ENCODE measurements at regions not wholly inside any gene's neighbourhood (a gene's known extent, or its start where the extent isn't known, plus 50 kb on each side); places are given as distances from the start of the nearest gene placed in this dataset.
"Not testable (repeated sequence)": the region's sequence is repeated elsewhere in the genome, so short reads cannot be mapped to it uniquely, and the experiment has no call there.

DNA sequence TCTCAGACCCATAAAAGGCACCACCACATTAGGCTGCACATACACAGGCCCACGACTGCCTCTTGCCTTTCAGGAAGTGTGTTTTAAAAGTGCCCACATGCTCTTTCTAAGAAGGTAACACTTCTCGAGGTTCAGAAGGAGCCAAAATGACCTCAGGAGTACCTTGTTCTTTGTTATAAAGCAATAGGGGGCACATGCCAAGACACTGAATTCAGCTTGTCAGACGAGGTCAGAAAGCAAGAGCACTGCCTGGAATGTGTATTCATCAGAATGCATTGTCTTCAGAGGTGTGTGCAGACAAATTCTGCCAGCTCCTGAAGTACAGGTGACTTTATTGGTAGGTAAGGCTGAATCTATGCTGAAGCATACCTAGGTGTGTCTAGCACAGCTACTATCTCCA, 114.5 kb upstream of the IRX1 start:
- no peak for DNase-seq

DNA sequence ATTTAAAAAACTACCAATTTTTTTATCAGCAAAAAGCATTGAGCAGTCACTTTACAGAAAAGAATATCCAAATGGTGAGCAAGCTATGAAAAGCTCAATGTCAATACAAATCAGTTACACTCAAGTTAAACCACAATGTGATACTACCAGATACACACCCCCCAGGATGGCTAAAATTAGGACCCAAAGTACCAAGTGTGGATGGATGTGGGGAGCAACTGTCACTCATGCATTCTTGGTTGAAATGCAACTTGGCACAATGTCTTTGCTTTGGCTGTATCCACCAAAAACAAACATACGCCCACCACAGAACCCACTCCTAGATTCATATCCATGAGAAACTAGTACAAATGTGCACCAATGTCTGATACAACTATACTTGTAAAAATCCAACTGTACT, 120.0 kb upstream of the IRX1 start:
- DNase-seq: no peak

DNA sequence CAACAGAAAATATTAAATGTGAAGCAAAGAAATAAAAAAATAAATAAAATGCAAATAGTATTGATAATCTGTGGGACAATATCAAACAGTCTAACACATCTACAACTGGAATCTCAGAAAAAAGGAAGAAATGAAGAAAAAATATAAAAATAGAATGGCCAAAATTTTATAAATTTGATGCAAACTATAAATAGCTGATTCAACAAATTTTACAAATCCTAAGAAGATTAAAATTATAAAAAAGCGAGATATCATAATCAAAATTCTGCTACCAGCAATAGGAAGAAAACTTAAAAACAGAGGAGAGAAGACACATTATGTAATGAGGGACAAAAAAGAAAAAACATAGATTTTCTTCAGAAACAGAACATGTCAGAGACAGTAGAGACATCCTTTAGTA, 129.2 kb upstream of the IRX1 start:
- DNase-seq: no peak

DNA sequence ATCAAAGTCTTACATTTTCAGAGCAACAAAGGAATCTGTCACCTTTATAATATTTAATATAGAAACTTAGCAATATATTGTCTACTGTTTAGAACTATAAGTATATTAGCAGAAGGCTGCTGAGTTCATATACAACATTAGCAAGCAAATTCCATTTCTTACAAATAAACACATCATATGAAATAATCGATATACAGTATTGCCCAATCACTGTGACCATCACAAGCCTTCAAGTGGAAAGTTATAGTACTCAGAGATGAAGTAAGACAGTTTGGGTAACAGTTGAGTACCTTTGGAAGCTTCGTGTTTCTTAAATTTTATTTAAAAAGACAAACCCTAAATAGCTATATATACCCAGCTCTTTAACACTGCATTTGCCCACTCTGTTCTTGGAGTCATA, 135.2 kb upstream of the IRX1 start:
- DNase-seq: no peak

DNA sequence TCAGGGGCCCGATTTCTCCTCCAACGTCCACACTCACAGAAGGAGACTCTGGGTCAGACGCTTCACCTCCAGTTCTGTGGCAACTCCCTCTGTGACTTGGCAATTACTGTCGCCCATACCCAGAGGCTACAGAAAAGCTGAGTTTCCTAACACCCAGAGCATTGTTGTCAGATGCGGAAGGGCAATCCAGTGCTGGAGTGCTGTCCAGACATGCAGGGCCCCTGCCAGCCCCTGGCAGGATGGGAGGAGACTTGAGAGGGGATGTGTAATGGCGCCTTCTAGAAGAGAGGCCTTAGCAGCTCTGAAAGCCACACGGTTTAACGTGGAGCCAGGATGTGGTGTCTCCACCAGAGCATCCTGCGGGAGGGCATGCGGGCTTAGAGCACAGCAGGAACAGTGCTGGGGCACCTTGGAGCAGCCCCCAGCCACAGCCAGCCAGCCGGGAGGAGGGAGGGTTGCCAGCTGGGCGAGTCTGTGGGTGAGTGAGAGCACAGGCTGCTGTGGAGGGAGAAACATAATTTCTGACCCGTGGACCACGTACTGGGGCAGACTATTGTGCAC, 139.4 kb upstream of the IRX1 start:
- no peak for DNase-seq

DNA sequence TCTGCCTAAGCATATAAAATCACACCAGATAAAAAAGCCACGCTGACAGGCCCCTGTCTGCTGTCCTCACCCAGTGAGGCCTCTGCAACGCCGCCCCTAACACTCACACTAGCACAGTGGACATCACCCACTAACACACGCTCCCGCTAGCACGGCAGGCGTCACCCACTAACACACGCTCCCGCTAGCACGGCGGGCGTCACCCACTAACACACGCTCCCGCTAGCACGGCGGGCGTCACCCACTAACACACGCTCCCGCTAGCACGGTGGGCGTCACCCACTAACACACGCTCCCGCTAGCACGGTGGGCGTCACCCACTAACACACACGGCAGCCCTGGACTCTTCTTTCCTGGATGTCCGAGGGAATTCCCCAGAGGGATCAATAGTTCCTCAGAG, 141.6 kb upstream of the IRX1 start:
- not testable (repeated sequence) for DNase-seq

DNA sequence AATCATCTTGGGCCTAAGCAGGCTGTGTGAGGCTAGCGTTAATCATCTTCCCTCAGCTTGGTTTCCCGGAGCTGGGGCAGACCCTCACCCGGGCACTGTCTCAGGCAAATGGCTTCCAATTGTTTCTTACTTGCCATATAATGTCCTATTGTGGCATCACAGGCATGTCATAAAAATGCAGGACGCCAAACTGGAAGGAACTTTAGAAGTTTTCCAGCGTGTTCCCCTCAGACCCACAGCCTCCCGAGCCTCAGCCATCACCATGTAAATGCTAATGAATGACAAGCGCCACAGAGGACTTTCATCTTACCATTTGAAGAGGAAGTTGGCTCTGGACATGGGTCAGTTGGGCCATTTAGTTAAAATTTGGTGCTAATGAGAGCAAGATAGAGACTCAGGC, 143.0 kb upstream of the IRX1 start:
- no peak for DNase-seq

DNA sequence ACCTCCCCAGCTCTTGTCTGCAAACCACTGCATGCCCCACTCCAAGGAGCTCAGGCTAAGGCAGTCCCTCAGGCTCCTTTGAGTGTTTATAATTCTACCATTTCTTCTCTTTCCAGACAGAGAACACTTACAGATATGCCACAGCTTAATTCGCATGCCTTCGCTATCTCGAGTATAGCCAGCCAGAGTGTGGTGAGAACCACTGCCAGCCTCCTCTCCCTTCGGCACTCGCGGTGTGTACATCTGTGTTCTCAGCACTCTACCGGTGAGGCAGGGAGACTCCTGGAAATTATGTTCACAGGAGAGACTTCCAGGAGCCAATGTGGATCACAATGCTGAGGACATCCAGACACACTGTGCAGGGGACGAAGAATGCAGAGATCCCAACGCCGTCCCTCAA, 143.7 kb upstream of the IRX1 start:
- no peak for DNase-seq

DNA sequence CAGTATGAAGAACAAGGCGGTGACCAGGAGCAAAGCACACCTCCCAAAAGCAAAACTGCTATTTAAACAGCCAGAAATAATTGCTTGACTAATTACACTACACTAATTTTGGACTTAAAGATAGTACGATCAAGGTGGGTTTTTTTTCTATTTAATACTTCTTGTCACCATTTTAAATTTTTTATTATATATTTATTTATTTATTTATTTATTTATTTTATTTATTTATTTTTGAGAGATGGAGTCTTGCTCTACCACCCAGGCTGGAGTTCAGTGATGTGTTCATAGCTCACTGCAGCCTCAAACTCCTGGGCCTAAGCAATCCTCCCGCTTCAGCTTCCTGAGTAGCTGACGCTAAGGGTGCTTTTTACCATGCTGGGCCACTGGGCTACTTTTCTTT, 146.2 kb upstream of the IRX1 start:
- no peak for DNase-seq

DNA sequence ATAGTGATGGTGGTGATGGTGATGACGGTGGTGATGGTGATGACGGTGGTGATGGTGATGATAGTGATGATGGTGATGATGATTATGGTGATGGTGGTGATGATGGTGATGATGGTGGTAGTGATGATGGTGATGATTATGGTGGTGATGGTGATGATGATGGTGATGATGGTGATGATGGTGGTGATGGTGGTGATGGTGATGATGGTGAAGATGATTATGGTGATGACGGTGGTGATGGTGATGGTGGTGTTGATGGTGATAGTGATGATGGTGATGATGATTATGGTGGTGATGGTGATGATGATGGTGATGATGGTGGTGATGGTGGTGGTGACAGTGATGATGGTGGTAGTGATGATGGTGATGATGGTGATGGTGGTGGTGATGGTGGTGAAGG, 149.2 kb upstream of the IRX1 start:
- DNase-seq: no peak

DNA sequence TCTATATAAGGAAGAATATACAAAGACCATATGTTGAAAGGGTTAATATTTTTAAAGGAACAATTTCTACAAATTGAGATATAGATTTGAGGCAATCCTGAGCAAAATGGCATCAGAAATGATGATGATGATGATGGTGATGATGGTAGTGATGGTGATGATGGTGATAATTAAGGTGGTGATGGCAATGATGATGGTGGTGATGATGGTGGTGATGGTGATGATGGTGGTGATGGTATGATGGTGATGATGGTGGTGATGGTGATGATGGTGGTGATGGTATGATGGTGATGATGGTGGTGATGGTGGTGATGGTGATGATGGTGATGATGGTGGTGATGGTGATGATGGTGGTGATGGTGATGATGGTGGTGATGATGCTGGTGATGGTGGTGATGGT, 150.1 kb upstream of the IRX1 start:
- DNase-seq: not testable (repeated sequence)

DNA sequence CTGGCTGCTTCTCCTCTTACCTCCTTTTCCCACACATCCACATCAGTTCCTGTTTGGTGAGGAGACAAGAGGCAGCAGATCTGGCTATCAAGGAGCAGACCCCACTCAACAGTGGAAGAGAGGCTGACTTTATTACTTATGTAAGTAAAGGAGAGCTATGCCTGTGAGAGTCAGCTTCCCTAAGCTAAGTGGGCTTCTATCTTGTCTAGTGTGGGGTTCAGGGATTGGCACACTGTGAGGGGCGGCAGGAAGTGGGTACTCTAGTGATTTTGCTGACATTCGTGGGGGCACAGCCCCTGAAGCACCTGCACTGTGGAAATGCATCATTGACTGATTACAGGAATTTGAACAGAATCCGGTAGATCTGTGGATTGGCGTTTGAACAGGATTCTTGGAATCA, 163.5 kb upstream of the IRX1 start:
- DNase-seq: no peak

DNA sequence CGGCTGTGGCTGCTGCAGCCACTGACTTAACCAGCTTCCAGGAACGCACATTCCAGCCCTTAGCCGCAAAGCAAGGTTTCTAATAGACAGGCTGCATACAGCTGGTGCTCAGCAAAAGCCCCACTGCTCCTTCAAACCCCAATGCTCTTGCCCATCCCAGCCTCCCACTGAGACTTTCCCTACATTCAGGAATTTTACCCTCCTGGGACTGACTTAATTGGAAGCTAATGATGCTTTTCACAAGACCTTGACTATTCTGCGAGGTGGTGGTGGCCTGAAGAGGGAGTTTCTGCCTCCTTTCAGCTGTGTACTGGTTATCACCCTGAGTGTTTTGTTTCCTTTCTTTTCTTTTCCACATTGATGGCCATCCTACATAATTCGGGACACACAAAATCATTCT, 164.9 kb upstream of the IRX1 start:
- DNase-seq: no peak

DNA sequence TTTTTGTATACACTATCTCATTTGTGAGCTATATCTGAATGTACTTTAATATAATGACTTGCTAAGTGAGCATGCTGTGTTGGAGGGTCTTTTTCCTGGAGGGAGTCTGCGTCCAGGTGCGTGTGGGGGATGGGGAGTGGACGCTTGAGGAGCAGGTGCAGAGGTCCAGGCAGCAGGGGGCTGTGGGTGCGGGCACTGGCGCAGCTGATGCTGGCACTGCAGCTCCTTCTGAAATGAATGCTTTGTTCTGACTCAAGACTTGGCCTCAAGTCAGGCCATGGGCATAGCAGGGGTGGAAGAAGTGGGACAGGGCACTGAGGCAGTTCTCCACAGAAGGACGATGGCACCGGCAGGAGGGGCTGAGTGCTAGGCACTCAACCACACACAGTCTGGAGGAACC, 165.7 kb upstream of the IRX1 start:
- no peak for DNase-seq

DNA sequence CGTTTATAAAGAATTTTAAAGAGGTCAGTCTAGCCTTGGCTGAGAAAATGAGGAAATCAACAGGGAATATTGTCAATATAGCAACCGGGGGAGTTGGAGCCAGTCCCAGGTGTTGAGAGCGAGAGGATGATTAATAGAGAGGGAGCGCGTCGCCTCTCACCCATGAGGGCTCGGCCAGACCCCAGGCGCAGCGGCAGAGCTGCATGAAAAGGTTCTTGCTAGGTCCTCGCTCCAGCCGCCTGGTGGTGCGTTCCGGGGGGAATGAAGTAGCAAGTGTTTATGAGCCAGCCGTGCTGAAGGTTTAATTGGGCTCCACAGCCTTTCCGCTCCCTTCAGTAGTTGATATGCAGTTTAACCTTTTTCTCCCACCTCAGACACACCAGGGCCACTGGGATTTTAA, 167.3 kb upstream of the IRX1 start:
- no peak for DNase-seq

DNA sequence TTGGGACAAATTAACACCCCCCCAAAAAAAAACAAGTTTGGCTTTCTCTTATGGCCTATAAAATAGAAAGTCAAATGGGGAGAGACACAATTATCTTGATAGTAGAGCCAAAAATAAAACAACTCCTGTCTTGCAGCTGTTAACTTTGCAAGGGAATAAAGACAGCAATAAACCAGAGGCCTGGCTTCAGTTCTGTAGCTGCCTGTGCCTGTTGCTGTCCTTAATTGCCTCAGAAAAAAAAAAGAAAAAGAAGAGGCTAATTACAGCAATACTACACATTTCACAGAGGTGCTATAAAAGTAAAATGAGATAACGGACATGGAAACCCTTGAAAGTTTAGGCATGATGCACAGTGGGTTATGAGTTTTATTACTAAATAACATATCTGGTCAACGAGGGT, 170.7 kb upstream of the IRX1 start:
- no peak for DNase-seq

DNA sequence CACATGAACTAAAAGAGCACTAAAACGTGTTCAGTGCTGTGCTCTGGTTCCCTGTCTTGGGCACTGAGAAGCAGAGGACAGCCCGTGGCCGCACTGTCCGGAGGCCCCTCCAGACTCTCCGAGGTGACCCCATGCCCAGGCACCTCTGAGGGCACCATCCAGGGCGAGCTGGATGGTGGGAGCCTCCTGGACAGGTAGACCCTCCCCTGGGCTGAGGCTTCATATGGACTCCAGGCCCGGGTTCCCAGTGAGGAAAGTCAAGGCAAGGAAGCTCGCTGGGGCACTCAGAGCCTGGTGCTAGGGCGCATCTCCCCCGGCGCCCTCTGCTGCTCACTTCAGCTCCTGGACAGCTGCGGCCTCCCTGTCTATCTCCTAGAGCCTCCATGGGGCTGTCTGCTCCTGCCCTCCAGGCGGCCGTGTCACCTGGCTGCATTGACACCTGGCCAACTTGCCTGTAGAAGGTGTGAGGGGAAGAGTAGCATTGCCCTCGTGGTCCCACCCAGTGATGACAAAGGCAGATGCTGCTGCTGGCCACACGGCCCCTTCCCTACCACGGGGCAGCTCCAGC, 178.2 kb upstream of the IRX1 start:
- DNase-seq: no peak

DNA sequence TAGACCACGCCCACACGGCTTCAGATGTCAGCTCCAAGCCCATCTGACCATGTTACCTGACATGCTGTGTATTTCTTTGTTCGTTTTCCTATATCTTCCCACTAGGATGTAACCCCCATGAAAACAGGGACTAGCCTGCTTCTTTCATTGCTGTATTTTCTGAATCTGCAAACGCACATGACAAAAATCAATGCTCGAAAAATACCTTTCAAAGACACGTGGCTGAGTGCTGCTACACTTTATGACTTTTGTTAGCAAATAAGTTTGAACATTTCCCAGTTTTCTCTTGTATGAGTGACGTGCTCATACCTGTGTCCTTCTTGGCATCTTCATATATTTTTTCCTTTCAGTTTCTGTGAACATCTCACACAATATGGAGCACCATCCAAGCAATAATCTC, 181.3 kb upstream of the IRX1 start:
- DNase-seq: no peak

DNA sequence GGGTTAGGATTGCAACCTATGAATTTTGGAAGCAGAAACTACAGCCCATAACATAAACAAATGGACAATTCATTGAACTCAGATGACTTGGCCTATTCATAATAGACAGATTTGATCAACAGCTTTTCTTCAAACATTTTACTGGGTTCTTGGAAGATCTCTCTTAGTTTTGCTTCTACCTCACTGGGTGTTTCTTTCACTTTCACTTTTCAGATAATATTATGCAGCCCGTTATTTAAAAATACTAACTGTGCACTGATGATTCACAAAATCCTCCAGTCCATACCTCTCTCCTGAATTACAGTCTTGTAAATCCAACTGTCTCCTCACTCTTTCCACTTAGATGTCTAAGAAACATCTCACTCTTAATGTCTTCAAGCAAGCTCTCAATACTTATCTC, 183.5 kb upstream of the IRX1 start:
- no peak for DNase-seq

DNA sequence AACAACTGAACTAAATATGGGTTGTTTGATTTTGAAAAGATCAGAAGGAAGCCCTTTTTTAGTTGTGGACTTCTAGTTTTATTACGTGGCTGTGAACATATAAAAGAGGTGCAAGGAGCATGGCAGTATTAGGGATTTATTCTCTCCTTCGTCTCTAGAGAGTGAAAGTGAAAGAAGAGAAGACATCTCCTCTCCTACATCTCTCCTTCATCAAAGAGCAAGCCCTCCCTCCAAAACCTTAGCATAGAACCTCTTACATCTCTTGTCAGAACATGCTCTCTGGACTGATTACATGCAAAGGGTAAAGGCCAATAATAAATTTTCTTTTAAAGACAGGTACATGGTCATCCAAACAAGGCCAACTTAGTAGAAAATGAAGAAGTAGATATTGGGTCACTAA, 184.3 kb upstream of the IRX1 start:
- no peak for DNase-seq

DNA sequence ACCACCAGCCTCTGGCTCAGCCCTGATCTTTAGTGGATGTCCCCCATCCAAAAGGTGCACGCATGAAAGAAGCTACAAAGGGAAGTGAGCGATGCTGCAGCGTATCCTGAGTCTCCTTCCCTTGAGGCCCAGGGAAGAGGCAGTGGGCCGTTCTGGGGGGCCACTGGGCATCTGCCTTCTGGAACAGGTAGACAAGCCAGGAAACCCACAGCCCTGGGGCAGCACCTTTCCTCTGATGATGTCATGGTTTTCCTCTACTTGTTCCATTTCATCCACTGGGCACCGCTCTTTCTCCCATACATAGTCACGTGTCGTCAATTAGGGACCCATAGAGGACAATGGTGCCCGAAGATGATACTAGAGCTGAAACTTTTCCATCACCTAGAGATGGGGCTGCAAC, 194.0 kb upstream of the IRX1 start:
- no peak for DNase-seq

DNA sequence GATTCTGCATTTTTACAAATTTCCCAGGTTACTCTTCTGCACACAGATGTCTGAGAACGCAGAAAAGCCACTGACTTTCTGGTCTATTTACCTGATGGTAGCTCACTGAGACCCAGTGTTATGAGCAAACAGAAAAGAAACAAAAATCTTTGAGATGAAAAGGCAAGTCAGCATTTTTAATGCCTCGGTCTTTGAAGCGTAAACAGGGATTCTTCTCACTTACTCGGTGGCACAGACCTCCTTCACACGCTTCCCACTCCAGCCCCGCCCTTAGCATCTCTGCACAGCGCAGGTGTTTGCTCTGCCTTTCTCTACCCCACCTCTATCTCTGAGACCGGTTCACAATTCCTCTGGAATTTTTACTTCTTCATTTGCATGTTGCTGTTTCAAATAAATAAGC, 195.0 kb upstream of the IRX1 start:
- DNase-seq: no peak

DNA sequence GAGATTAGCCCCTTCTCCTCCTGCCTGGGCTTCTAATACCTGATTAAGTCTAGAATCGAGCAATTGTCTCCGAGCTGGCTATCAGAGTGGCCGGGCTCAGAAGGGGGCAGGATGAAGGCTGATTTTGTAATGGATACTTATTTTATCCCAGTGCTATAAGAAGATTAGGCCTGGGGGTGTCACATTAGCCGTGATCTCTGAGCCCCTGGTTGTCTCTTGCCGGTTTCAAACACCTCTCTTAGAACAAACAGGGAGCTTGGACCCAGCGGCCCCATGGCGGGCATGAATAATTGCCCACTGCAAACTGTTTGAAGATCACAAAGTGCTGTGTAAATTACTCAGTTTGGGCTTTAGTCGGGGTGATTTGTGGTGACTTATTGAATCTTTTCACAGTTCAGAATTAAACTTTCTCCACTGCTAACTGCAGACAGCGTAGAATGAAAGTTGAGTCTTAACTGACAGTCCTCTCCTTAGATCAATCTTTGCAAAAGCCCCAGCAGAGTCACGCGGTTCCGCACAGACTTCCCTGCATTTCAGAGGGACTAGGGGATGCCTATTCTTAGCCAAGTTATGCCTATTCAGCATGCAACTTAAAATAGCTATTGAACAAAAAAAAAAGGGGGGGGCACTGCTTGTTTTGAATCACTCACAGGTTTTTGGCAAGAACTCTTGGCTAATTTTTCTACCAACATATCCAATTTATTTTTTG, 200.6 kb upstream of the IRX1 start:
- DNase-seq: no peak

DNA sequence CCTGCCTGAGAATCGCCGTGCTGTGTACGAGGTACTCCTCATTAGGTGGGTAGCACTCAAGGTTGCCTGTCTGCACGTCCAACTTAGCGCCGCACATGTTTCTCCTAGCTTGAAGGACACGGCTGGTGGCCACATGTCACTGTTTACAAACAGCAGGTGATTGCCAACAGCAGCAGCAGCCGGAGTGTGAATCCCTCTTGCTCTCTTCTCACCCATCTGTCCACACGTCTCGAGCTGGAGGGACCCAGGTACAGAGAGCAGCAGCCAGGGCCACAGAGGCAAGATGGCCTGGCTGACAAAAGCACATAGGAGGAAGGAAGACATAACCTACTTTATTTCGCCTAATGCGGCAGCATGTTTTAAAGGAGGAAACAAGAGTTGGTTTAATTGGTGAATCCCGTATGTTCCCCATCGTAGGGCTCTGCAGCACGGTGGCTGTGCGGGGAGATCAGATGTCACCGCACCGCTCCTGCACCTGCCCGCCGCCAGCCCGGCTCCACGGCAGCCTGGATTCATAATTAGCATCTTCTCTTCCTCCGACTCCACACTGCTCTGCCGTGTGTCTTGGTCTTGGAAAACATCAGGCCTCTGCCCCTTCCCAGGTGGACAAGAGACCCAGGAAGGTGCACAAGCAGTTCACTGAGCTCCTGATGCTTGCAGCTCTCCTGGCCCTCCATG, 201.6 kb upstream of the IRX1 start:
- DNase-seq: no peak
